T-helper 2 cell (primary cell): ENCODE measurements at regions not wholly inside any gene's neighbourhood (a gene's known extent, or its start where the extent isn't known, plus 50 kb on each side); places are given as distances from the start of the nearest gene placed in this dataset.

Experiments
- DNase-seq, 5 experiments: peaks; one replicate each; pipeline versions ENCODE4 v3.0.0 to v3.0.0-alpha.2; 2012 to 2022

- DNase-seq: no peak
These were observed 475.9 kb downstream of the PTPRU start for GRCh38 chr1:29712284-29712651.

- peak in 1 of 5 experiments; percentile 48 for DNase-seq
These were observed 475.4 kb downstream of the PTPRU start for GRCh38 chr1:29711582-29712283.

DNA sequence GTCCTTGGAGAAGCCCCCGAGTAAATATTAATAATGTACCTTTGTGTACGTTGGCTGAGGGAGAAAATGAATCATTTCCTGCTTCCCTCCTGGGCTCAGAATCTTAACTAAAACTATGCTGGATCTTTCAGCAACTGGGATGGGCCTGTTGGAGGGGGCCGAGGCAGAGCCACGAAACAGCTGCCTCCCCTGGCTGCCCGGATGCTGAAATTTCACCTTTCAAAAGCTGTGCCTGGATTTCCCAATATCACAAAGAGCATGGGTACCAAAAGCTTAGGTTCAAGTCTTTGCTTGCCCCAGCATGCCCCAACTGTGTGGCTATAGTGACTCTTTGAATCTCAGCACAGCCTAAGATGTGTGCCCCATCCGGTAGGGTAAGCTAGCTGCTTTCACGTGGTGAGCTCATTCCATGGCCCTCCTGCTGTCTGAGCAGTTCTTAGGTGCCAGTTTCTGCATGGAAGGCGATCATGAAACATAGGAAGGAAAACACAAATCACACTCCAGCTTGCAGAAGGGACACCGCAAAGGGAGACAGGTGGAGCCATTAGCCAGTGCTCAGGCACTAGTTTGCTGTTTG is 473.5 kb downstream of the PTPRU start:
- DNase-seq: no peak

GRCh38 chr1:29708796-29709703 is 472.7 kb downstream of the PTPRU start:
- DNase-seq: no peak

DNA sequence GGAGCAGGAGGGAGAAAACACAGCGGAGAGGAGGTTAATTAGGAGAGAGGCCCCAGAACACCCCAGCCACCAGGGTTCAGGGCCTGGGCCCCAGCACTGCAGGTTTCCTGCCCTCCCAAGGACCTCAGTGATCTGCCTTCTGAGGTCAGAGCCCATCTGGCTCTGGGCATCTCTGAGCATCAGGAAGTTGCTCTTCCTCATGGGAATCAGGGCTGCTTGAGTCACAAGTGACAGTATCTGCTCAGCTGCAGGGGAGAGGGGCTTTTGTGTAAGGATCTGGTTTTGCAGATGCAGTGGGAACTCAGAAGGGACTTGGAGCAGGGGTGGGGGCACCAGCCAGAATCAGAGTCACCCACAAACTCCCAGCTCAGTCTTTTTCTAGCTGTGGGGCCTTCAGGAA is 472.1 kb downstream of the PTPRU start:
- DNase-seq: no peak

DNA sequence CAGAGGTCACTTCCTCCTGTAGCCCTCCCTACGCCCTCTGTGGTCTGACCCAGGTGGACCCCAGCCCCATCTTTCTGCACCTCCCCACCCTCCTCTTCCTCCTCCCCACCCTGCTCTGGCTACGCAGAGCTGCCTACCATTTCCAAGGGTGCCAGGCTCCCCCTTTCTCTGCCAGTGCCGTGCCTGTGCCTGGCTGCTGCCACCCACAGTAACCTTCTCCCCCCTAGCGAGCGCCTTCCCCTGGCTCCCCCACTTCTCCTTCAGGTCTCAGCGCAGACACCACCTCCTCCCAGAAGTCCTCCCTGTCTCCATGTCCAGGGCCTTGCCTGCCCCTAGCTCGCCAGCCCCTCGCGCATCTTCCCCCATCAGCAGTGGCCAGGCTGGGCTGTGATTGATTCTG is 471.5 kb downstream of the PTPRU start:
- DNase-seq: no peak

DNA sequence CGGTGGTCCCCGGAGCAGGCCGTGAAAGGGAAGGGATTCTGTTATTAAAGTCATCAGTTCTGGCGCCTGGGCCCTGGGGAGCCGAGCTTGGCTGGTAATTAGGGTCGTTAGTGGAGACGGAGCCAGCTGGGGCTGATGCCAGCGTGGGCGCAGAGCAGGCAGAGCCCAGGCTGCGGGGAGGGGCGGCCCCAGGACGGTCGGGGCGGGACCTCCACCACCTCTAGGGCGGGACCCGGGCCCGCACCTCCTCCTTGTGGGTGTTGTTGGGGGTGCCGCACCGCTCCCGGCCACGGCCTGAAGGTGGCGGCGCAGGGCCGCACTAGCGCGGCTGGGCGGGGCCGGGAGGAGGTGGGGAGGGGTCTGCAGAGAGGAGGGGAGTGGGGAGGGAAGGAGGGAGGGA is 470.6 kb downstream of the PTPRU start:
- DNase-seq: peak in 1 of 5 experiments; percentile 41

- no peak for DNase-seq
These were observed 468.1 kb downstream of the PTPRU start for GRCh38 chr1:29704430-29704829.

DNA sequence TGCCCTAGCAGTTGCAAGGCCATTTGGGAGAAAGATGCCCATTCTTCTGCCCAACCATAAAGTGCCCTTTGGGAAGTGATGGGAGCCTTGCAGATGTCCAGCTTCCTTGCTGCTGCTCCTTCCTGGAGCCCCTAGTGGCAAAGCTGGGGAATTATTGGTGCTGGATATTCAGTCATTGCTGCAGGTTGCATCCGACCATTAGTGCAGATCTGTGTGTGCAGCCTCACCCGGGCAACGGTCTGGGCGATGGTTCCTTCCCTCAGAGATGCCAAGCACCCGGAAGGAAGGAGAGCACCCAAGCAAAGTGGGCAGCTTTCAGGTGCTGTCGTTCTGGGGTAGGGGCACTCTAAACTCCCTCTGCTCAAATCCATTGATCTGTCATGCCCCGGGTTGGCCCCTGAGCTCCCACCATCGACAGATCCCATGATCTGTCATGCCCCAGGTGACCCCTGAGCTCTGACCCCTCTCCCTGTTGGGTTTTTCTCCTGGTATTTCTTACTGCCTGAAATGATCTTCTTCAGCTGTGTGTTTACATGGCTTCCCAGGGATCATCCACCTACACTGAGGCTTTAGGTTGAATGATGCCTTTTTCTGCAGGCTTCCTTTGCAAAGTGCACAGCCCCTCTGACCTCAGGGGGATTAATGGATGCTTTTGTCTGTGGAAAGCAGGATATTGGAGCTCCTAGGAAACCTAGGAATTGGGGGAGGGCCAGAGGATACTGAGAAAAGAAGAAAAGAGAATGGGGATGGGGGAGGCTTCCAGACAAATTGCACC is 467.5 kb downstream of the PTPRU start:
- no peak for DNase-seq

DNA sequence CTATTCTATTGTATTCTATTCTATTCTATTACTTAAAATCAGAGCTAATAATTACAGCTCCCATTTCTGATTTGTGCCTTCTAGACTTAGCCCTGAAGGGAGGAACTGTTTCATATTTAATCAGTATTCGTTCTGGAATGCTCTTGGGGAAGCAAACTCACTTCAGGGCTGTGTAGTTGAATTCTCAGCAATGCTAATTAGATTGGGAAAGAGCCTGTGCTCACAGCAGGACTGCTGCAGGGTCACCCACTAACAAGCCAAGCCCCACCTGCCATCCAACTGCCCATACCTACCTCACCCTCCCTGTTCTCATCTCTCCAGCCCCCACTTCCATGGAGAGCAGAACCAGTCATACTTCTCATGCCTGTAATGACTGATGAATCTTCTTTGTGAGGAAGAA is 464.2 kb downstream of the PTPRU start:
- DNase-seq: no peak

DNA sequence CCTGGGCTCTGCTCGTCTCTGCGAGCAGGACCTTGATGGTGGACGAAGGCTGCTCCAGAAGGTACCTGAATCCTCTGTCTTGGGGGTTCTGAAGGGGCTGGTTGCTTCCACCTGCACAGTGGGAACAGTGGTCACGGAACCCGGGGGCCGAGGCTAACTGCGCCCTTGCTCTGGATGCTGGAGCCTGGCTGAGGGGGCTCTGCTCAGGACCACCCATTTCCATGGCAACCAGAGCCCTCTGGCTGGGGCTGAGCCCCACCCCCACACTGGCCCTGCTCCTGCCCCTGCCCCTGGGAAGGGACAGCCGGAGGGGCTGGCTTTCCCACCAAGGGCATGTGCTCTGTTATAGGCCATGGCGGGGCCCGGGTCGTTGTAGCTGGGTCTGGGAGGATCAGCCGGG is 462.3 kb downstream of the PTPRU start:
- DNase-seq: no peak

DNA sequence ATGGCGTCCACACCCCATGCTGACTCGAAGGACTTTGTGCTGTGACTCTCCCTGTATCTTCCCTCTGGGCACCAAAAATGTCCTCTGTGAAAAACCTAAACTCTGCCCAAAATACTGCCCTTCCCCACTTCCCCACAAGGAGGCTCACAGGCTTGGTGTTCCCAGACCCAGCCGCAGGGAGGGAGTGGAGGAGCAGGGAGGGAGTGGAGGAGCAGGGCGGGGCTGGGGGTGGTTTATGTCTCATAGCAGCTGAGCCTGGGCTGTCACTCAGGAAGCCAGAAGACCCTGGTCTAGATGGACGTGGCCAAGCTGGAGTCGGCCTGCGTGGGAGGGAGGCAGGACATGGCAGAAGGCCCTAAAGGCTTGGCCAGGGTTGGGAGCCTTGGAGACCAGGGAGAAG is 461.7 kb downstream of the PTPRU start:
- no peak for DNase-seq

DNA sequence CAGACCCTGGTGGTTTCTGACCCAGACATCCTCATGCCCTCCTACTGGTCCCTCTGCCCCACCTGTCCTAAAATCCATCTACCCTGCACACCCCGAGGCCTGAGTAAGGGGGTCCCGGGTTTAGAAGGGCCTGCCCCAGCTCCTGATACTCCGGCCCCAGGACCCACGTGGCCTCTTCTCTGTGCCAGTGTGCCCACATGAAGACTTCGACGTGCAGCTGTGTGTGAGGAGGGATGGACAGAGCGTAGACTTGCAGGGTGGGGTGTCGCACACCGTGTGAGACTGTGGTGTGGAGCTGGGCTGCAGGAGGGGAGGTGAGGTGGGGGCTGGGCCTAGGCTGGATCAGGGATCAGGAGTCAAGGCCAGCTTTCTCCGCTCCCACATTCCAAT is 461.1 kb downstream of the PTPRU start:
- DNase-seq: no peak

DNA sequence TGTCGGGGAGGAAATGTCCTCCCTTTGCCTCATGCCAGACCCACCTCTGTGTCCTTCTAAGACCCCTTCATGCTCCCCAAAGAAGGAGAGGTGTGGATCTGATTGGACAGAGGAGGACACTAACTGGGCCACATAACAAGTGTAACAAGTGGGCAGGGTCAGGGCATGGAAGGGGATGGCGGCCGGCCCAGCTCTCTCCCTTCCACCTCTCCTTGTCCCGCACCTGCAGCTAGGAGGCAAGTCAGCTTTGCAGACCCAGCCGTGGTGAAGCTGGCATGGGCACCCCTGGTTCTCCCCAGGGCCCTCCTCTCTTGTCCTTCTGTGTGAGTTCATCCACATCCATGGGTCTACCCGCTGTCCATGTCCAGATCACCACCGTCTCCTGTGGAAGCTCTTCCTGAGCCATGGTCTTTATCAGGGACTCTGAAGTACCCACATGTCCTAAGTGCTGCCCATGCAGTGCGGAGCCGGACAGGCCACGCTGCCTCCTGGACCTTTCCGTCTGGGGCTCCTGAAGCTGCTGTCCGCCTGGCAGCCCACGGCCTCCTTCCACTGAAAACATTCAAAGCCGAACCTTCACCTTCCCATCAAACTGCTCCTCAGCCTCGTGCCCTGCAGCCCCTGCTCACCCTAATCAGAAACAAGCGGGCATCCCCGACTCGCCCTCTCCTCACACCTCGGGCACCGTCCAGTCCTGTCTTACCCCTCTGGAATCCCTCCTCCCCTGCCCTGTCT is 460.5 kb downstream of the PTPRU start:
- no peak for DNase-seq

DNA sequence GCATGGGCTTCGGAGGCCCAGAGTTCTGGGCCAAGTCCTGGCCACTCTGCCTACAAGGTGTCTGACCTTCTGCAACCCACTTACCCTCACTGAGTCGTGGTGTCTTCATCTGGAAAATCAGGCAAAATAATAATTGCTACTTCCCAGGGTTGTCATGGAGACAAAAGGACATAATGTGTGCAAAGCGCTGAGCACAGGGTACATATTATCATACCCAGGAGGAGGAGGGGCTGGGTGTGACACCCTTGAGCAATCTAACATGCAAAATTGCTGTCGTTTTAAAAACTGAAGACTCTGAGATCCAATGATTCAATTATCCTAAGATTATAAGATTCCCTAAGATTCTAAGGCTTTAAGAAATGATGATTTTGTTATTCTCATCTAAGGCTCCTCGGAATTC is 459.5 kb downstream of the PTPRU start:
- no peak for DNase-seq

- DNase-seq: no peak
These were observed 458.7 kb downstream of the PTPRU start for GRCh38 chr1:29695036-29695435.

GRCh38 chr1:29691499-29691898 is 455.2 kb downstream of the PTPRU start:
- no peak for DNase-seq

DNA sequence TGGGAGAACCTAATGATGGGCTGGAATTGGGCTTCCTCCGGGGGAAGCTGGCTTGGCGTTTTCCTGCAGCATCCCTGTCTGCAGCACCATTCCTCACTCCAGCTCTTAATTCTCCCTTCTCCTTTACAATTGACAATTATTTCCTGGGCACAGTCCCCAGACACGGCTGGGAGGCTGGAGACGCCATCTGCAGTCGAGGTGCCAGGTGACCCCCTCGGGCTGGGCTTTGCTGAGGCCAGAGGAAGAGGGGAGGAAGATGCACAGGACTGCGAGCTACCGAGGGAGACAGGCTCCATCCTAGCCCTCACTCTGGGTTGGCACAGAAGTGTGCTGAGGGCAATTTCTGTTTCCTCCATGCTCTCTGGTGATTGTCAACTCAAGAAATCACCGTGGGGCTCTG is 453.8 kb downstream of the PTPRU start:
- no peak for DNase-seq

- DNase-seq: no peak
These were observed 453.2 kb downstream of the PTPRU start for GRCh38 chr1:29689372-29690030.

GRCh38 chr1:29688471-29689365 is 452.4 kb downstream of the PTPRU start:
- no peak for DNase-seq
